Upper lobe of right lung (tissue), 1 donor: ENCODE measurements at regions not wholly inside any gene's neighbourhood (a gene's known extent, or its start where the extent isn't known, plus 50 kb on each side); places are given as distances from the start of the nearest gene placed in this dataset.
A peak's percentile ranks its signal among the peaks of the same experiment; 100 is the strongest.

ENCODE experiments used
- ATAC-seq: fragments of 200-7000 bp; cut with Tn5 transposase; one replicate; pipeline ENCODE4 v1.9.1; 2020; ENCODE audit warnings: mild to moderate bottlenecking, moderate library complexity
- DNase-seq: peaks from one replicate; pipeline ENCODE4 v3.0.0-alpha.2; 2020
- H3K27ac ChIP-seq: fragments of 200-600 bp; one replicate; pipeline ENCODE4 v1.8.0; 2022
- H3K27me3 ChIP-seq: fragments of 200-600 bp; one replicate; pipeline ENCODE4 v1.8.0; 2022; ENCODE audit warnings: mild to moderate bottlenecking
- H3K36me3 ChIP-seq: fragments of 200-600 bp; one replicate; pipeline ENCODE4 v1.8.0; 2022
- H3K4me1 ChIP-seq: fragments of 200-600 bp; one replicate; pipeline ENCODE4 v1.8.0; 2022
- H3K4me3 ChIP-seq: fragments of 200-600 bp; one replicate; pipeline ENCODE4 v1.8.0; 2022; ENCODE audit warnings: mild to moderate bottlenecking
- H3K9me3 ChIP-seq: fragments of 200-600 bp; one replicate; pipeline ENCODE4 v1.8.0; 2022
- intact Hi-C: fragments of 100-400 bp; cut with DNase I; formaldehyde crosslinking; loops from one replicate; pipeline ENCODE4 v1.11.0; 2022
- TF ChIP-seq, protein P1 (sequence below): fragments of 200-600 bp; IDR thresholded peaks from one replicate; pipeline ENCODE4 v1.8.0; 2022; ENCODE audit warnings: antibody characterized with exemption
- donor health status: DM: no; HTN: yes; CAD: no; lungs with severe emphysema.

GRCh38 chr1:165134431-165134830 lies 222.1 kb downstream of the LMX1A start:
- no peak for DNase-seq

GRCh38 chr1:165129568-165130164 lies 226.8 kb downstream of the LMX1A start:
- Histone ChIP-seq H3K27ac (no peak overlapping the region), H3K9me3 (no peaks in the 10 kb centered on the region), H3K27me3 (peaks cover 12% of the 10 kb centered on the region), H3K4me3 (no peak overlapping the region), H3K36me3 (no peaks in the 10 kb centered on the region), H3K4me1 (no peaks in the 10 kb centered on the region)
- ATAC-seq (peak; percentile 82), DNase-seq (peak; percentile 68)
- TF ChIP-seq, protein P1, sequence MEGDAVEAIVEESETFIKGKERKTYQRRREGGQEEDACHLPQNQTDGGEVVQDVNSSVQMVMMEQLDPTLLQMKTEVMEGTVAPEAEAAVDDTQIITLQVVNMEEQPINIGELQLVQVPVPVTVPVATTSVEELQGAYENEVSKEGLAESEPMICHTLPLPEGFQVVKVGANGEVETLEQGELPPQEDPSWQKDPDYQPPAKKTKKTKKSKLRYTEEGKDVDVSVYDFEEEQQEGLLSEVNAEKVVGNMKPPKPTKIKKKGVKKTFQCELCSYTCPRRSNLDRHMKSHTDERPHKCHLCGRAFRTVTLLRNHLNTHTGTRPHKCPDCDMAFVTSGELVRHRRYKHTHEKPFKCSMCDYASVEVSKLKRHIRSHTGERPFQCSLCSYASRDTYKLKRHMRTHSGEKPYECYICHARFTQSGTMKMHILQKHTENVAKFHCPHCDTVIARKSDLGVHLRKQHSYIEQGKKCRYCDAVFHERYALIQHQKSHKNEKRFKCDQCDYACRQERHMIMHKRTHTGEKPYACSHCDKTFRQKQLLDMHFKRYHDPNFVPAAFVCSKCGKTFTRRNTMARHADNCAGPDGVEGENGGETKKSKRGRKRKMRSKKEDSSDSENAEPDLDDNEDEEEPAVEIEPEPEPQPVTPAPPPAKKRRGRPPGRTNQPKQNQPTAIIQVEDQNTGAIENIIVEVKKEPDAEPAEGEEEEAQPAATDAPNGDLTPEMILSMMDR, result peak; percentile 45
- intact Hi-C loops, result no loop called here

More at GRCh38 chr1:165134431-165134830, 222.1 kb downstream of the LMX1A start:
- no peaks in the 10 kb centered on the region for H3K36me3 ChIP-seq
- H3K4me3 ChIP-seq, result no peak overlapping the region
- no peak for ATAC-seq
- intact Hi-C loops, result no loop called here
- no peaks in the 10 kb centered on the region for H3K4me1 ChIP-seq
- peaks cover 18% of the 10 kb centered on the region for H3K27me3 ChIP-seq
- no peaks in the 10 kb centered on the region for H3K9me3 ChIP-seq
- TF ChIP-seq, protein P1, result no peak
- no peak overlapping the region for H3K27ac ChIP-seq

GRCh38 chr1:165124772-165125171 lies 231.7 kb downstream of the LMX1A start:
- no peak overlapping the region for H3K27ac ChIP-seq
- TF ChIP-seq, protein P1, result no peak
- H3K9me3 ChIP-seq, result no peaks in the 10 kb centered on the region
- H3K4me1 ChIP-seq, result no peaks in the 10 kb centered on the region
- no peaks in the 10 kb centered on the region for H3K27me3 ChIP-seq
- no peak for ATAC-seq
- H3K4me3 ChIP-seq, result no peak overlapping the region
- H3K36me3 ChIP-seq, result no peaks in the 10 kb centered on the region
- DNase-seq, result no peak
- intact Hi-C loops, result no loop called here

DNA sequence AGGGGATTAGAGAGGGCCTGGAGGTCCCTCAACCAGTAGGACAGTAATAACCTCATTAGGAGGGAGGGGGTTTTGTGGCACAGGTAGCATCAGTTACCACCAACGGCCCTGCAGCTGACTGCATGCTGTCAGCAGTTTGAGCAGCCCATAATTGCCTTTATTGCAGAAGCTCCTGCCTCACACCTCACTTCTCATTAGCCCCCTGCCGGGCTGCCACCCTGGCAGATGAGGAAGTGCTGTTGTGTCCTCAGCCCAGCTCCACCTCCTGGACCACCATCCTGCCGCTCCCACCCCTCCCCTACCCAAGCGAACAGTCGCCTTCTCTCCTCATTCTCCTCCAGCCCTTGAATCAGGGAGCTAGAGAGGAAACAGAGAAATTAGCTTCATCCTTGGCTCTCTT lies 237.4 kb downstream of the LMX1A start:
- DNase-seq, result no peak
- ATAC-seq, result no peak
- H3K36me3 ChIP-seq, result no peaks in the 10 kb centered on the region
- H3K9me3 ChIP-seq, result no peaks in the 10 kb centered on the region
- intact Hi-C loops, result no loop called here
- no peak overlapping the region for H3K4me3 ChIP-seq
- no peaks in the 10 kb centered on the region for H3K4me1 ChIP-seq
- H3K27ac ChIP-seq, result no peak overlapping the region
- TF ChIP-seq, protein P1, result no peak
- peaks cover 26% of the 10 kb centered on the region for H3K27me3 ChIP-seq

GRCh38 chr1:165117482-165117881 lies 239.0 kb downstream of the LMX1A start:
- Histone ChIP-seq H3K27ac (no peak overlapping the region), H3K4me1 (no peaks in the 10 kb centered on the region), H3K36me3 (no peaks in the 10 kb centered on the region), H3K27me3 (peaks cover 26% of the 10 kb centered on the region), H3K9me3 (no peaks in the 10 kb centered on the region), H3K4me3 (no peak overlapping the region)
- TF ChIP-seq, protein P1, result no peak
- no peak for DNase-seq
- ATAC-seq, result no peak
- intact Hi-C loops, result no loop called here

GRCh38 chr1:165116732-165117131 lies 239.8 kb downstream of the LMX1A start:
- Histone ChIP-seq H3K4me3 (no peak overlapping the region), H3K27me3 (peaks cover 26% of the 10 kb centered on the region), H3K9me3 (no peaks in the 10 kb centered on the region), H3K36me3 (no peaks in the 10 kb centered on the region), H3K27ac (no peak overlapping the region), H3K4me1 (no peaks in the 10 kb centered on the region)
- intact Hi-C loops, result no loop called here
- TF ChIP-seq, protein P1, result no peak
- no peak for DNase-seq
- ATAC-seq, result peak; percentile 44
